WI38 (cell line): ENCODE measurements at regions not wholly inside any gene's neighbourhood (a gene's known extent, or its start where the extent isn't known, plus 50 kb on each side); places are given as distances from the start of the nearest gene placed in this dataset.
A peak's percentile ranks its signal among the peaks of the same experiment; 100 is the strongest.
"Not testable (repeated sequence)": the region's sequence is repeated elsewhere in the genome, so short reads cannot be mapped to it uniquely, and the experiment has no call there.

Experiments used
- H3K4me3 ChIP-seq: 2 replicates; pipeline ENCODE4 v1.5.1; 2011; ENCODE audit warnings: low read depth, mild to moderate bottlenecking, control low read depth, low read length
- TF ChIP-seq, protein P1 (sequence below): IDR thresholded peaks from 2 replicates; pipeline ENCODE4 v1.5.1; 2012; ENCODE audit warnings: low read depth, mild to moderate bottlenecking, control low read depth, low read length

DNA sequence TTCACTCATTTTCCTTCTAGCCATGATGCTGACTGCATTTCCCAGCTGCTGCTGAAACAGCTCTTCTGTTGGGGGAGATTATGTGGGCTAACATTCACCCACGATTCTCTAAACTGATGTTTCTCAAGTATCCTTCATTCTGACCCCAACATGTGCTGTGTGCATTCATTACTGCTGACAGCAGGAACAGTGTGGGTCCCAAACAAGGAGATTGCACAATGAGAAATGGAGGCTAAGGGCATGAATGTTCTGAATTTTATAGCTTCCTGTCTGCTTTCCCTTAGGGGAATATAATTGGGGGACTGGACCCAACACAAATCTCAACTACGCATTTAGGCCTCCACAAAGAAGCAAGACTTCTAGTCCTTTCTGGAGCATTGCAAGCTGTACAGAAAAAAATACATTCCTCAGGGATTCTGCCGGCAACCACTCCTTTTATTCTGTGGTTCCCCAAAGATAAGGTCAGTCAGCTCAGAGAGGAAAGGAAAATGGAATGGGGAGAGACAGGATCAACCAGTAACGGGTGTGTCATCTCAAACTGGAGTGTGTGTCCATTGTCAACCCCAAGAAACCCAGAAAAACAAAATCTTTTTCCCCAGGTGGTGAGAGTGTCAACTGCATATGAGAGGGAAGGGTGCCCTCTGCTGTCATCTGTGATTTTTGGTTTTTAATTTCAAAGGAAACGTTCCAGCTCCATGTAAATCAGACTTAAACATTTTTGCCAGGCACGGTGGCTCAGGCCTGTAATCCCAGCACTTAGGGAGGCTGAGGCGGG, 81.5 kb upstream of the EGFL6 start:
- H3K4me3 ChIP-seq: no peak overlapping the region
- TF ChIP-seq, protein P1, sequence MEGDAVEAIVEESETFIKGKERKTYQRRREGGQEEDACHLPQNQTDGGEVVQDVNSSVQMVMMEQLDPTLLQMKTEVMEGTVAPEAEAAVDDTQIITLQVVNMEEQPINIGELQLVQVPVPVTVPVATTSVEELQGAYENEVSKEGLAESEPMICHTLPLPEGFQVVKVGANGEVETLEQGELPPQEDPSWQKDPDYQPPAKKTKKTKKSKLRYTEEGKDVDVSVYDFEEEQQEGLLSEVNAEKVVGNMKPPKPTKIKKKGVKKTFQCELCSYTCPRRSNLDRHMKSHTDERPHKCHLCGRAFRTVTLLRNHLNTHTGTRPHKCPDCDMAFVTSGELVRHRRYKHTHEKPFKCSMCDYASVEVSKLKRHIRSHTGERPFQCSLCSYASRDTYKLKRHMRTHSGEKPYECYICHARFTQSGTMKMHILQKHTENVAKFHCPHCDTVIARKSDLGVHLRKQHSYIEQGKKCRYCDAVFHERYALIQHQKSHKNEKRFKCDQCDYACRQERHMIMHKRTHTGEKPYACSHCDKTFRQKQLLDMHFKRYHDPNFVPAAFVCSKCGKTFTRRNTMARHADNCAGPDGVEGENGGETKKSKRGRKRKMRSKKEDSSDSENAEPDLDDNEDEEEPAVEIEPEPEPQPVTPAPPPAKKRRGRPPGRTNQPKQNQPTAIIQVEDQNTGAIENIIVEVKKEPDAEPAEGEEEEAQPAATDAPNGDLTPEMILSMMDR: peak; percentile 25; the same call in 1 of the 2 replicates

DNA sequence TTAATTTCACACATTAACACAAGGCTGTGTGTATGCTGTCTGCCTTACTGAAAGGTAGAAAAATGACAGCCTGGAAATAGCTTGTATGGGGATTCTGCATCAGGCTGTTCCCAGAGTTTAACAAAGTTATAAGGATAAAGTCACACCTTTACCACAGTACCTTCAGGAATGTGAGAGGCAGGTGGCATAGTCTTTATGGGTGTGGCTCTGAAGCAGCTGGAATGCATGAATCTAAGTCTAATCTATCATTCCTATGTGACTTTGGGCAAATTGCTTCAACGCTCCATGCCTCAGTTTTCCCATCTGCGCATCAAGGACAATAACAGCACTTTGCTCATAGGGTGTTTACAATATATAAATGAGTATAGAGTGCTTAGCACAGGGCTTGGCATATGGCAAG, 84.2 kb upstream of the EGFL6 start:
- TF ChIP-seq, protein P1: no peak
- no peak overlapping the region for H3K4me3 ChIP-seq

DNA sequence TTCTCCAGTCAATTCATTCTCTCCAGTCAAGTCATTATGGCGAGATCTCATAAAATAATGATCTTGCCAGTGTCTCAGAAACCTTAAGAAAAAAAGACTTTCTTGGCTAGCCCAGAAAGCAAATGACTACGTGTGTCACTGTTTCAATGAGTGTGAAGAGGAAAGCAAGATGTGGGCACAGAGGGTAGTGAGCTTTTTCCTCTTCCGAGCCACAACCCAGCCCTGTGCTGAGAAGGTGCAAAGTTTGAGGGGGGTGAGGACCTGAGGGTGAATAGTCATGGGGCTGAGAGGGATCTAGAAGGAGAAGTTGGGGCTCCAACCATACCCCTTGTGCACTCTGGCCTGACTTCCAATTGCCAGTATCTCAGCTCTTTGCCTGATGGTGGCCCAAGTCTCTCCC, 85.6 kb upstream of the EGFL6 start:
- H3K4me3 ChIP-seq: no peak overlapping the region
- TF ChIP-seq, protein P1: no peak

DNA sequence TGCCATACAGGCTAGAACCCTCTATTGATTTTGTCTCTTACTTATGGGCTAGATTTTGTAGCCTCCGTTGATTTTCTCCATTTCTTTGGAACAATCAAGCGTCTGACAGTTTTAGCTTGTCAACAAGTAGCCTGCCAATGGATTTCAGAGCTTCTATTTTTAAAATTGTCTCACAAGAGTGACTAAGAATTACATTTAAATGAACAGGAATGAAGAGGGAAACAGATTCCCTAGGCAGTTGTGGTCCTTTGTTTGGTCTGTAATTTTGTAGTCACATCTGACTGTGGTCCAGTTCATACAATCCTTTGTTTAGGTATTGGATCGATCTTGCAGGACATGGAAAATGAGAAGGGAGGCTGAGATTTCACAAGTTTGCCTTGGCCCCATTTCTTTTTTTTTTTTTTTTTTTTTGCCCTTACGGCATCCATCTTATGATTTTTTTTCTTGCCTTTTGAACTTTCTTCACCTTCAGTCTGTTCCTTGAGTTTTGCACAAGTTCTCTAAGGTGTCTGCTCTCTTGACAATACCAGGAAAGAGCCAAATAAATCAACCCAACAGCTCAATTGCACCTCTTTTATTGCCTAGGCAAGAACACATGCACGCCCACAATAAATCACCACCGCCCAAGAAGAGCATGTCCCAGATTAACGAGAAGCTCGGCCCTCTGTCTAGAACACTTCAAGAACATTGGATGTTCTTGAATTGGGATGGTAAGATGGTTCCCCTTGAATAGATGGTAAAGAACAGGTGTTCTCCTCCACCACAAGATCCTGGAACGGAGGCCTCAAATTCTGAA, 86.5 kb upstream of the EGFL6 start:
- TF ChIP-seq, protein P1: no peak
- no peak overlapping the region for H3K4me3 ChIP-seq

DNA sequence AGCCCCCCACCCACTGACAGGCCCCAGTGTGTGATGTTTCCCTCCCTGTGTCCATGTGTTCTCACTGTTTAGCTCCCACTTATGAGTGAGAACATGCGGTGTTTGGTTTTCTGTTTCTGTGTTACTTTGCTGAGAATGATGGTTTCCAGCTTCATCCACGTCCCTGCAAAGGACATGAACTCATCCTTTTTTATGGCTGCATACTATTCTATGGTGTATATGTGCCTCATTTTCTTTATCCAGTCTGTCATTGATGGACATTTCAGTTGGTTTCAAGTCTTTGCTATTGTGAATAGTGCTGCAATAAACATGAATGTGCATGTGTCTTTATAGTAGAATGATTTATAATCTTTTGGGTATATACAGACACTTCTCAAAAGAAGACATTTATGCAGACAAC, 88.6 kb upstream of the EGFL6 start:
- not testable (repeated sequence) for H3K4me3 ChIP-seq

DNA sequence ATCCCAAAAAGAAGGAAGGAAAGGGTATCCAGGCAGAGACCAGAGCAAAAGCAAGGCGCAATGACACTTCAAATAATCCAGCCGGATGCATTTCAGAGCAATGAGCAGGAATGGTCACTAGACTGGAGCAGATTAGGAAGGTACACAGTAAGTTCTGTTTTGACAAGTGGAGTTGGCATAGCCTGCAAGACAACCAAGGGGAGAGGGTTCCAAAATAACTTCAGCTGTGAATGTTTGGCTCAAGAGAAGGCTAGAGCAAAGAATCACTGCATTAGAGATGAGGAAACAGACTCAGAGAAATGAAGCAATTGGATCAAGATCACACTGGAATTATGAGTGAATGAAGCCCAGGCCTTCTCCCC, 90.0 kb upstream of the EGFL6 start:
- TF ChIP-seq, protein P1: no peak

DNA sequence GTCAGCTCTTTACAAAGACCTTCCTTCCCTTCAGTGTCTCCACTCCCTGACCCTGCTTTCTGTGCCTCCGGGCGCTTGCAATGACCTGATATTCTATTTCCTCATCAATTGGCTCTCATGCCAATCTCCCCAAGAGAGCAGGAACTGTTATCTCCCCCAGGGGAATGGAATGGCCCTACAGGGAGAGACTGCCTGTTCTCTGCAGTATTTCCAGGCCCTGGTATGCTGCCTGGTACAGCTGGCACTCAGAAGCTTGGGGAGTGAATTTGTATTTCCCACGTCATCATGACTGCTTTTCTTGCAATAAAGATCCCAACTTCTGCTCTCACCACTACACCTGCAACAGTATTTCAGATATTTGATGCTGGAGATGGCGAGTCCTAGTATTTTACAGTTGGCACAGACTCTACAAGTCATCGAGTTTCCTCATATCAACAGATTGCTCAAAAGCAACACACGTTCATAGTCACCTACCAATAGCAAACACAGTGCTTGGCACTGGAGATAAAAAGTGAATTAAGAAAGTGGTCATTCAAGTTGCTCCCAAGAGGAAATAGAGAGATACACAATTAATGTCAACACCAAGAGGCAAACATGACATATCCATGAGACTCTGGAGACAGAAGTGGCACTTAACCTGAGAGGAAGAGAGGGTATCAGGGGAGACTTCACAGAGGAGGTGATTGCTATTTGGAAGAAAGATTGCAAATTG, 90.5 kb upstream of the EGFL6 start:
- H3K4me3 ChIP-seq: no peak overlapping the region
- TF ChIP-seq, protein P1: no peak

More for the DNA sequence above, 90.0 kb upstream of the EGFL6 start:
- no peak overlapping the region for H3K4me3 ChIP-seq
